HEK293 (cell line): ENCODE measurements at regions not wholly inside any gene's neighbourhood (a gene's known extent, or its start where the extent isn't known, plus 50 kb on each side); places are given as distances from the start of the nearest gene placed in this dataset.

Experiments used
- CTCF ChIA-PET: fragments of 350-600 bp; formaldehyde crosslinking; extraction: SDS; loops from one replicate; lab custom pipeline; 2021; ENCODE audit warnings: antibody characterized with exemption; lab: Yijun Ruan, JAX
- POLR2A ChIA-PET: fragments of 300-600 bp; formaldehyde crosslinking; extraction: SDS; loops from one replicate; lab custom pipeline; 2020; ENCODE audit warnings: antibody characterized with exemption, inconsistent platforms; lab: Yijun Ruan, JAX
- H3K27ac ChIP-seq: fragments of 200-500 bp; sonication (Bioruptor generic); 2 replicates; pipeline ENCODE4 v1.5.1; 2014; ENCODE audit warnings: low read depth, low read length, control low read depth, inconsistent platforms; ENCODE audit errors: extremely low read depth
- H3K36me3 ChIP-seq, 2 experiments: fragments of 200-500 bp in 1 of 2; sonication (Bioruptor generic) in 1 of 2; 1 replicate in 1 of 2; 2 replicates in 1 of 2; pipeline ENCODE4 v1.5.1; 2014 to 2017; ENCODE audit warnings: inconsistent platforms in 2 of 2, low read length in 2 of 2; ENCODE audit not compliant: control insufficient read depth in 2 of 2, insufficient read depth in 1 of 2
- H3K4me1 ChIP-seq: fragments of 200-500 bp; sonication (Bioruptor generic); 2 replicates; pipeline ENCODE4 v1.5.1; 2014; ENCODE audit warnings: mild to moderate bottlenecking, low read length, inconsistent platforms; ENCODE audit not compliant: control insufficient read depth, insufficient read depth
- H3K4me3 ChIP-seq: 2 replicates; pipeline ENCODE4 v1.5.1; 2011; ENCODE audit warnings: low read depth, mild to moderate bottlenecking, control low read depth, low read length, moderate library complexity
- H3K9me3 ChIP-seq: fragments of 200-500 bp; sonication (Bioruptor generic); 2 replicates; pipeline ENCODE4 v1.5.1; 2014; ENCODE audit warnings: low read depth, low read length, inconsistent platforms; ENCODE audit not compliant: control insufficient read depth, insufficient read depth
- HOXD13 ChIP-seq: sonication (generic); formaldehyde crosslinking; IDR thresholded peaks from 2 replicates; pipeline ENCODE4 v1.8.0; 2022; ENCODE audit warnings: missing genetic modification reagents, borderline replicate concordance
- IKZF3 ChIP-seq: fragments of 450-650 bp; IDR thresholded peaks from 2 replicates; pipeline ENCODE4 v1.5.0; 2018; ENCODE audit warnings: missing biosample characterization, mild to moderate bottlenecking, missing genetic modification characterization, moderate library complexity
- KLF10 ChIP-seq: fragments of 450-650 bp; IDR thresholded peaks from 2 replicates; pipeline ENCODE4 v1.5.1; 2018; ENCODE audit warnings: missing biosample characterization, mild to moderate bottlenecking, missing genetic modification characterization
- RBAK ChIP-seq: fragments of 450-650 bp; formaldehyde crosslinking; IDR thresholded peaks from 2 replicates; pipeline ENCODE4 v1.5.1; 2016; ENCODE audit warnings: missing biosample characterization, missing genetic modification characterization
- TRIM28 ChIP-seq: IDR thresholded peaks from 2 replicates; pipeline ENCODE4 v1.6.1; 2011; ENCODE audit warnings: low read length, control low read depth, borderline replicate concordance
- ZBTB8A ChIP-seq: fragments of 450-650 bp; formaldehyde crosslinking; IDR thresholded peaks from 2 replicates; pipeline ENCODE4 v1.5.1; 2016; ENCODE audit warnings: missing biosample characterization, missing genetic modification characterization
- ZFP41 ChIP-seq: fragments of 450-650 bp; formaldehyde crosslinking; IDR thresholded peaks from 2 replicates; pipeline ENCODE4 v1.5.1; 2016; ENCODE audit warnings: missing biosample characterization, missing genetic modification characterization, borderline replicate concordance
- ZNF155 ChIP-seq: fragments of 450-650 bp; formaldehyde crosslinking; IDR thresholded peaks from 2 replicates; pipeline ENCODE4 v1.5.1; 2016; ENCODE audit warnings: missing biosample characterization, missing genetic modification characterization
- ZNF169 ChIP-seq: fragments of 450-650 bp; formaldehyde crosslinking; IDR thresholded peaks from 2 replicates; pipeline ENCODE4 v1.5.1; 2016; ENCODE audit warnings: missing biosample characterization, missing genetic modification characterization
- ZNF23 ChIP-seq: fragments of 450-650 bp; formaldehyde crosslinking; IDR thresholded peaks from 2 replicates; pipeline ENCODE4 v1.5.1; 2016; ENCODE audit warnings: missing biosample characterization, missing genetic modification characterization, borderline replicate concordance
- ZNF292 ChIP-seq: fragments of 450-650 bp; formaldehyde crosslinking; IDR thresholded peaks from 2 replicates; pipeline ENCODE4 v1.5.1; 2016; ENCODE audit warnings: low read depth, missing biosample characterization, missing genetic modification characterization, borderline replicate concordance
- ZNF324 ChIP-seq: fragments of 450-650 bp; formaldehyde crosslinking; IDR thresholded peaks from 2 replicates; pipeline ENCODE4 v1.5.1; 2016; ENCODE audit warnings: missing biosample characterization, missing genetic modification characterization
- ZNF341 ChIP-seq: fragments of 450-650 bp; formaldehyde crosslinking; IDR thresholded peaks from 2 replicates; pipeline ENCODE4; 2016; ENCODE audit warnings: low read depth, missing biosample characterization, missing genetic modification characterization
- ZNF350 ChIP-seq: fragments of 450-650 bp; formaldehyde crosslinking; IDR thresholded peaks from 2 replicates; pipeline ENCODE4 v1.5.0; 2017; ENCODE audit warnings: missing biosample characterization, mild to moderate bottlenecking, missing genetic modification characterization
- ZNF354C ChIP-seq: fragments of 450-650 bp; formaldehyde crosslinking; IDR thresholded peaks from 2 replicates; pipeline ENCODE4 v1.5.1; 2016; ENCODE audit warnings: missing biosample characterization, missing genetic modification characterization, low read depth, borderline replicate concordance
- ZNF510 ChIP-seq: fragments of 450-650 bp; formaldehyde crosslinking; IDR thresholded peaks from 2 replicates; pipeline ENCODE4 v1.5.1; 2018; ENCODE audit warnings: mild to moderate bottlenecking, missing genetic modification characterization, missing biosample characterization; ENCODE audit not compliant: insufficient replicate concordance
- ZNF549 ChIP-seq: fragments of 450-650 bp; IDR thresholded peaks from 2 replicates; pipeline ENCODE4 v1.5.1; 2018; ENCODE audit warnings: missing biosample characterization, missing genetic modification characterization, mild to moderate bottlenecking, inconsistent platforms, moderate library complexity
- ZNF596 ChIP-seq: fragments of 450-650 bp; IDR thresholded peaks from 2 replicates; pipeline ENCODE4 v1.5.0; 2018; ENCODE audit warnings: missing biosample characterization, mild to moderate bottlenecking, missing genetic modification characterization, moderate library complexity
- ZNF624 ChIP-seq: fragments of 450-650 bp; formaldehyde crosslinking; IDR thresholded peaks from 2 replicates; pipeline ENCODE4 v1.5.1; 2017; ENCODE audit warnings: missing biosample characterization, missing genetic modification characterization
- ZNF664 ChIP-seq: fragments of 450-650 bp; formaldehyde crosslinking; IDR thresholded peaks from 2 replicates; pipeline ENCODE4 v1.5.1; 2016; ENCODE audit warnings: missing biosample characterization, missing genetic modification characterization
- TF ChIP-seq, protein P1 (sequence below): fragments of 450-650 bp; formaldehyde crosslinking; IDR thresholded peaks from 2 replicates; pipeline ENCODE4 v1.5.1; 2016; ENCODE audit warnings: missing biosample characterization, missing genetic modification characterization
- TF ChIP-seq, protein P2 (sequence below): fragments of 450-650 bp; formaldehyde crosslinking; IDR thresholded peaks from 2 replicates; pipeline ENCODE4 v1.5.1; 2016; ENCODE audit warnings: missing biosample characterization, missing genetic modification characterization
- TF ChIP-seq, protein P3 (sequence below): fragments of 450-650 bp; formaldehyde crosslinking; IDR thresholded peaks from 2 replicates; pipeline ENCODE4 v1.5.1; 2016; ENCODE audit warnings: missing biosample characterization, missing genetic modification characterization
- TF ChIP-seq, protein P4 (sequence below): fragments of 450-650 bp; formaldehyde crosslinking; IDR thresholded peaks from 2 replicates; pipeline ENCODE4 v1.5.1; 2016; ENCODE audit warnings: missing biosample characterization, missing genetic modification characterization
- TF ChIP-seq, protein P5 (sequence below): fragments of 450-650 bp; formaldehyde crosslinking; IDR thresholded peaks from 2 replicates; pipeline ENCODE4 v1.5.1; 2016; ENCODE audit warnings: missing biosample characterization, missing genetic modification characterization

DNA sequence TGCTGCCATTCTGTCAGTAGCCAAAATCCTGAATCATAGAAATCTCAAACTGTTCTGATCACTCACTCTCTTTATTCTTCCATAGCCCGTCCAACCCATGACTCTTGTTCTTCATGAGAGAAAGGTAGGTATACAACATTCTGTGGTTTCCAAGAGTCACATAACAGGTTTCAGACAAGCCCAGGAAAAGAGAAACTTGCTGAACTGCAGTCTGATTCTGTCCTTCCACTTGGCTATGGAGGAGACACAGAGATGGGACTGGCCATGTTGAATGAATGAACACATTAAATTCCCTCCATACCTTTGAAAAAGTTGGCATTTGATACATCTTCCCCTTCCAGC is 880.2 kb upstream of the CELF4 start (continued):
- TF ChIP-seq ZNF350 (tag by site-specific recombination) (no peak), ZNF341 (tag by site-specific recombination) (no peak), ZNF596 (tag by site-specific recombination) (no peak), ZBTB8A (tag by site-specific recombination) (no peak)
- TF ChIP-seq, protein P1, sequence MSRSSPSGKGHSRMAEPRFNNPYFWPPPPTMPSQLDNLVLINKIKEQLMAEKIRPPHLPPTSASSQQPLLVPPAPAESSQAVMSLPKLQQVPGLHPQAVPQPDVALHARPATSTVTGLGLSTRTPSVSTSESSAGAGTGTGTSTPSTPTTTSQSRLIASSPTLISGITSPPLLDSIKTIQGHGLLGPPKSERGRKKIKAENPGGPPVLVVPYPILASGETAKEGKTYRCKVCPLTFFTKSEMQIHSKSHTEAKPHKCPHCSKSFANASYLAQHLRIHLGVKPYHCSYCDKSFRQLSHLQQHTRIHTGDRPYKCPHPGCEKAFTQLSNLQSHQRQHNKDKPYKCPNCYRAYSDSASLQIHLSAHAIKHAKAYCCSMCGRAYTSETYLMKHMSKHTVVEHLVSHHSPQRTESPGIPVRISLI (tag by site-specific recombination) = no peak

DNA sequence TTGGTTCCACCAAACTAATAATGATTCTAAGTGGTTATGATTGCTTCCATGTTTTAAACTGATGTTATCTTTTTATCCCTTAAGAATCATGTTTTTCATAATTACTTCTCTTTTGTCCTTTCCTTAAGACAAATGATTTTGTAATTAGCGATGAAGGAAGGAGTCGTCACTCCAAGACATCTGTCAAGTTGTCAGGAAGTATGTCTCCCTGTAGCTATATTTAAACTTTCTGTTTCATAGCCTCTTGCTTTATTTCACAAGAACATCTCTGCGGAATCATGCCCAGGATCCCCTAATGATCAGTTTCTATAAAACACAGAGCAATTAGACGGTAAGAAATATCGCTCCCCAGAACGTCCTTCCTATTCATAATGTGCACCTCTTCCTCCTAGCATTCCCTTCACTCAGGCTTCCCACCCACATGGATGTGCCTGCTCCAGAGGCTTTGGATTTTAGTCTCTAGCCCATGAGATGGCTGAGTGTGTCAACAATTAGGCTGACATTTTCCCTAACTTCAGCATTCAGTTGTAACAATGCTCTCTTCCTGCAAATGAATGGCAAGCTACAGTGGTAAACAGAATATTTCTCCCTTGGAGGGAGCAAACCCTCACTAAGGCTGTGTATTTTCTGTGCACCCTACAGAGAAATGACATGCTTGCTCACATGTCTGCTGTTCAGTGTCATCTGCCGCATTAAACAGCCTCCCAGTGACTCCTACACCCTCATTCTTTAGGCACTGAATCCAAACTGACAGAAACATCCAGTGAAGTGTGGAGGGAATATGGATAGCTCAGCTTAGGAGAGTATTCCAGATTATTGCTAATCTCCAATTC is 879.6 kb upstream of the CELF4 start:
- H3K36me3 ChIP-seq = no peaks in the 10 kb centered on the region
- no peak overlapping the region for H3K27ac ChIP-seq
- CTCF ChIA-PET = interaction anchor here (0.6 kb wide), 1 partner anchor 196 kb away, joined by 3 read pairs; no protein-coding TSS in a partner anchor
- no peaks in the 10 kb centered on the region for H3K9me3 ChIP-seq
- H3K4me3 ChIP-seq = no peak overlapping the region
- no peak for TF ChIP-seq HOXD13 (CRISPR knock-in tag)
- no peak for TF ChIP-seq ZNF169 (tag by site-specific recombination)
- no peak for TF ChIP-seq RBAK (tag by site-specific recombination)
- no peak for TF ChIP-seq ZNF23
- TF ChIP-seq TRIM28 = 0 out of 2 replicates have a peak, but pooled peaks have one; percentile 33
- no peak for TF ChIP-seq ZNF624 (tag by site-specific recombination)
- TF ChIP-seq, protein P2, sequence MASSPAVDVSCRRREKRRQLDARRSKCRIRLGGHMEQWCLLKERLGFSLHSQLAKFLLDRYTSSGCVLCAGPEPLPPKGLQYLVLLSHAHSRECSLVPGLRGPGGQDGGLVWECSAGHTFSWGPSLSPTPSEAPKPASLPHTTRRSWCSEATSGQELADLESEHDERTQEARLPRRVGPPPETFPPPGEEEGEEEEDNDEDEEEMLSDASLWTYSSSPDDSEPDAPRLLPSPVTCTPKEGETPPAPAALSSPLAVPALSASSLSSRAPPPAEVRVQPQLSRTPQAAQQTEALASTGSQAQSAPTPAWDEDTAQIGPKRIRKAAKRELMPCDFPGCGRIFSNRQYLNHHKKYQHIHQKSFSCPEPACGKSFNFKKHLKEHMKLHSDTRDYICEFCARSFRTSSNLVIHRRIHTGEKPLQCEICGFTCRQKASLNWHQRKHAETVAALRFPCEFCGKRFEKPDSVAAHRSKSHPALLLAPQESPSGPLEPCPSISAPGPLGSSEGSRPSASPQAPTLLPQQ (tag by site-specific recombination) = no peak
- no peak for TF ChIP-seq ZNF664
- TF ChIP-seq, protein P3, sequence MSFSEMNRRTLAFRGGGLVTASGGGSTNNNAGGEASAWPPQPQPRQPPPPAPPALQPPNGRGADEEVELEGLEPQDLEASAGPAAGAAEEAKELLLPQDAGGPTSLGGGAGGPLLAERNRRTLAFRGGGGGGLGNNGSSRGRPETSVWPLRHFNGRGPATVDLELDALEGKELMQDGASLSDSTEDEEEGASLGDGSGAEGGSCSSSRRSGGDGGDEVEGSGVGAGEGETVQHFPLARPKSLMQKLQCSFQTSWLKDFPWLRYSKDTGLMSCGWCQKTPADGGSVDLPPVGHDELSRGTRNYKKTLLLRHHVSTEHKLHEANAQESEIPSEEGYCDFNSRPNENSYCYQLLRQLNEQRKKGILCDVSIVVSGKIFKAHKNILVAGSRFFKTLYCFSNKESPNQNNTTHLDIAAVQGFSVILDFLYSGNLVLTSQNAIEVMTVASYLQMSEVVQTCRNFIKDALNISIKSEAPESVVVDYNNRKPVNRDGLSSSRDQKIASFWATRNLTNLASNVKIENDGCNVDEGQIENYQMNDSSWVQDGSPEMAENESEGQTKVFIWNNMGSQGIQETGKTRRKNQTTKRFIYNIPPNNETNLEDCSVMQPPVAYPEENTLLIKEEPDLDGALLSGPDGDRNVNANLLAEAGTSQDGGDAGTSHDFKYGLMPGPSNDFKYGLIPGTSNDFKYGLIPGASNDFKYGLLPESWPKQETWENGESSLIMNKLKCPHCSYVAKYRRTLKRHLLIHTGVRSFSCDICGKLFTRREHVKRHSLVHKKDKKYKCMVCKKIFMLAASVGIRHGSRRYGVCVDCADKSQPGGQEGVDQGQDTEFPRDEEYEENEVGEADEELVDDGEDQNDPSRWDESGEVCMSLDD (tag by site-specific recombination) = no peak
- H3K4me1 ChIP-seq = no peaks in the 10 kb centered on the region
- POLR2A ChIA-PET = no interaction called here

DNA sequence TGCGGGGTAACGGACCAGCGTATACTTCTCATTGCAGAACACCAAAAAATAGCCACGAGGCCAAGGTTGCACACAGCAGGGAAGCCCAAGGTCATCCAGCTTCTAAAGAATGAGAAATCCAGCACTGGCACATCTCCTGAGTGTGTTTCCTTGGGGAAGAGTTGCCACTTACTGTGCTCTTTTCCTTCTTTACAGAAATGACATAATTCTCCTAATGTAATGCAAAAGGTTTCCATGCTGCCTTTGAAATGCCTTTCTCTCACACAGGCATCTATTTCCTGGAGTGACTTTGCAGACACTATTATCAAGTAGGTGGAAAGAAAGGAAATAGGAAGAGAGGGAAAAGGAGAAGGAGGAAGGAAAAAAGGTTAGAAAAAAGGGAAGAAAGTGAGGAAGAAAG is 862.1 kb upstream of the CELF4 start:
- POLR2A ChIA-PET = no interaction called here
- CTCF ChIA-PET = interaction anchor here (0.9 kb wide), 1 partner anchor 130 kb away, joined by 3 read pairs; no protein-coding TSS in a partner anchor
- TF ChIP-seq ZFP41 = no peak
- TF ChIP-seq, protein P4, sequence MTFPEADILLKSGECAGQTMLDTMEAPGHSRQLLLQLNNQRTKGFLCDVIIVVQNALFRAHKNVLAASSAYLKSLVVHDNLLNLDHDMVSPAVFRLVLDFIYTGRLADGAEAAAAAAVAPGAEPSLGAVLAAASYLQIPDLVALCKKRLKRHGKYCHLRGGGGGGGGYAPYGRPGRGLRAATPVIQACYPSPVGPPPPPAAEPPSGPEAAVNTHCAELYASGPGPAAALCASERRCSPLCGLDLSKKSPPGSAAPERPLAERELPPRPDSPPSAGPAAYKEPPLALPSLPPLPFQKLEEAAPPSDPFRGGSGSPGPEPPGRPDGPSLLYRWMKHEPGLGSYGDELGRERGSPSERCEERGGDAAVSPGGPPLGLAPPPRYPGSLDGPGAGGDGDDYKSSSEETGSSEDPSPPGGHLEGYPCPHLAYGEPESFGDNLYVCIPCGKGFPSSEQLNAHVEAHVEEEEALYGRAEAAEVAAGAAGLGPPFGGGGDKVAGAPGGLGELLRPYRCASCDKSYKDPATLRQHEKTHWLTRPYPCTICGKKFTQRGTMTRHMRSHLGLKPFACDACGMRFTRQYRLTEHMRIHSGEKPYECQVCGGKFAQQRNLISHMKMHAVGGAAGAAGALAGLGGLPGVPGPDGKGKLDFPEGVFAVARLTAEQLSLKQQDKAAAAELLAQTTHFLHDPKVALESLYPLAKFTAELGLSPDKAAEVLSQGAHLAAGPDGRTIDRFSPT (tag by site-specific recombination) = no peak
- no peak for TF ChIP-seq ZNF510 (tag by site-specific recombination)
- no peak for TF ChIP-seq ZNF292
- TF ChIP-seq, protein P5, sequence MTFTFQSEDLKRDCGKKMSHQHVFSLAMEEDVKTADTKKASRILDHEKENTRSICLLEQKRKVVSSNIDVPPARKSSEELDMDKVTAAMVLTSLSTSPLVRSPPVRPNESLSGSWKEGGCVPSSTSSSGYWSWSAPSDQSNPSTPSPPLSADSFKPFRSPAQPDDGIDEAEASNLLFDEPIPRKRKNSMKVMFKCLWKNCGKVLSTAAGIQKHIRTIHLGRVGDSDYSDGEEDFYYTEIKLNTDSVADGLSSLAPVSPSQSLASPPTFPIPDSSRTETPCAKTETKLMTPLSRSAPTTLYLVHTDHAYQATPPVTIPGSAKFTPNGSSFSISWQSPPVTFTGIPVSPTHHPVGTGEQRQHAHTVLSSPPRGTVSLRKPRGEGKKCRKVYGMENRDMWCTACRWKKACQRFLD = no peak
- no peak for TF ChIP-seq ZNF354C (tag by site-specific recombination)
- TF ChIP-seq IKZF3 (tag by site-specific recombination) = no peak
- no peak for TF ChIP-seq ZNF324 (tag by site-specific recombination)
- TF ChIP-seq KLF10 (tag by site-specific recombination) = no peak
- TF ChIP-seq ZNF549 (tag by site-specific recombination) = no peak
- no peak for TF ChIP-seq TRIM28
- TF ChIP-seq ZNF155 (tag by site-specific recombination) = no peak
- no peak for TF ChIP-seq ZNF169 (tag by site-specific recombination)

More for the DNA sequence above, 862.1 kb upstream of the CELF4 start:
- H3K9me3 ChIP-seq = no peaks in the 10 kb centered on the region
- no peak overlapping the region for H3K4me3 ChIP-seq
- no peaks in the 10 kb centered on the region for H3K36me3 ChIP-seq
- no peaks in the 10 kb centered on the region for H3K4me1 ChIP-seq
- no peak overlapping the region for H3K27ac ChIP-seq
